ENCODE measurements at regions not wholly inside any gene's neighbourhood (a gene's known extent, or its start where the extent isn't known, plus 50 kb on each side); places are given as distances from the start of the nearest gene placed in this dataset.

- TF ChIP-seq POLR2A (IDR thresholded peaks at IDR 0.05; ENCODE audit: low read length) (no peak), GATA1 (IDR thresholded peaks at IDR 0.05; ENCODE audit: low read depth, low read length) (no peak)
Measured at GRCh38 chr1:217372049-217372970, 258.6 kb downstream of the GPATCH2 start.
